Osteoblast (primary cell): ENCODE measurements at regions not wholly inside any gene's neighbourhood (a gene's known extent, or its start where the extent isn't known, plus 50 kb on each side); places are given as distances from the start of the nearest gene placed in this dataset.

Experiments
- DNase-seq: peaks from one replicate; pipeline ENCODE4 v3.0.0; 2011; ENCODE audit warnings: low spot score, mixed read lengths; ENCODE audit not compliant: insufficient read length; ENCODE audit errors: missing footprints
- H2AFZ ChIP-seq: 2 replicates; pipeline ENCODE4 v1.6.0; 2011; ENCODE audit warnings: mild to moderate bottlenecking, low read length
- H3K27ac ChIP-seq: 2 replicates; pipeline ENCODE4 v1.5.1; 2011; ENCODE audit warnings: mild to moderate bottlenecking, low read depth, low read length, moderate library complexity
- H3K27me3 ChIP-seq: 2 replicates; pipeline ENCODE4 v1.6.0; 2012; ENCODE audit warnings: mild to moderate bottlenecking, control low read depth, inconsistent platforms, low read length, moderate library complexity; ENCODE audit not compliant: insufficient read depth
- H3K36me3 ChIP-seq: 2 replicates; pipeline ENCODE4 v1.5.1; 2011; ENCODE audit warnings: mild to moderate bottlenecking, low read length, control low read depth, moderate library complexity; ENCODE audit not compliant: insufficient read depth
- H3K4me1 ChIP-seq: 2 replicates; pipeline ENCODE4 v1.5.1; 2011; ENCODE audit warnings: mild to moderate bottlenecking, low read length, control low read depth, moderate library complexity; ENCODE audit not compliant: insufficient read depth
- H3K4me2 ChIP-seq: 2 replicates; pipeline ENCODE4 v1.6.0; 2011; ENCODE audit warnings: mild to moderate bottlenecking, low read length; ENCODE audit not compliant: insufficient read depth
- H3K4me3 ChIP-seq: fragments of 200-600 bp; sonication (generic); 3 replicates; pipeline ENCODE4 v1.5.1; 2012; ENCODE audit warnings: mild to moderate bottlenecking, low read length, inconsistent platforms; ENCODE audit not compliant: insufficient read depth
- H3K79me2 ChIP-seq: 2 replicates; pipeline ENCODE4 v1.6.0; 2012; ENCODE audit warnings: mild to moderate bottlenecking, low read length, control low read depth, inconsistent platforms; ENCODE audit not compliant: insufficient read depth
- H3K9me3 ChIP-seq: 2 replicates; pipeline ENCODE4 v1.5.1; 2011; ENCODE audit warnings: low read depth, low read length, control low read depth
- H4K20me1 ChIP-seq: 2 replicates; pipeline ENCODE4 v1.6.0; 2012; ENCODE audit warnings: mild to moderate bottlenecking, low read length, control low read depth; ENCODE audit not compliant: insufficient read depth
- TF ChIP-seq, protein P1 (sequence below): IDR thresholded peaks from 2 replicates; pipeline ENCODE4 v1.5.1; 2011; ENCODE audit warnings: mild to moderate bottlenecking, low read depth, low read length, moderate library complexity; ENCODE audit errors: extremely low read depth

DNA sequence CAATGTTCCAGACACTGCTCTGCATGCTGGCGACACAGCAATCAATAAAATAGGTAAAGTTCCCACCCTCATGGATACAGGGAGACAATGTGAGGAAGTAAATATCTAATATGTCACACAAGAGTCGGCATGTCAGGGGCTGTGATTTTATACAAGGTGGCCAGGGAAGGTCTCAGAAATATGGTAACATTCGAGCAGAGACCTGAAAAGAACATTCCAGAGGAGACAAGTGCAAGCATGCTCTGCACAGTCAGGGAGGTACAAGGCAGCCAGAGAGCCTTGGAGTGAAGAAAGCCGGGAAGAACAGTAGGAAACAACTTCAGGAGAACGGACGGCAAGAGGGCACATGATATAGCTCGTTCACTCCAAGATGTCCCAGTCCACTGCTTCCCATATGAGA is 89.2 kb upstream of the ZNF462 start:
- no peak for DNase-seq
- Histone ChIP-seq H3K36me3 (no peaks in the 10 kb centered on the region), H3K4me2 (no peak overlapping the region), H3K4me3 (no peak overlapping the region), H4K20me1 (no peaks in the 10 kb centered on the region), H3K4me1 (no peaks in the 10 kb centered on the region), H3K79me2 (no peaks in the 10 kb centered on the region), H3K27ac (no peak overlapping the region), H2AFZ (no peak overlapping the region), H3K27me3 (no peaks in the 10 kb centered on the region), H3K9me3 (no peaks in the 10 kb centered on the region)
- TF ChIP-seq, protein P1, sequence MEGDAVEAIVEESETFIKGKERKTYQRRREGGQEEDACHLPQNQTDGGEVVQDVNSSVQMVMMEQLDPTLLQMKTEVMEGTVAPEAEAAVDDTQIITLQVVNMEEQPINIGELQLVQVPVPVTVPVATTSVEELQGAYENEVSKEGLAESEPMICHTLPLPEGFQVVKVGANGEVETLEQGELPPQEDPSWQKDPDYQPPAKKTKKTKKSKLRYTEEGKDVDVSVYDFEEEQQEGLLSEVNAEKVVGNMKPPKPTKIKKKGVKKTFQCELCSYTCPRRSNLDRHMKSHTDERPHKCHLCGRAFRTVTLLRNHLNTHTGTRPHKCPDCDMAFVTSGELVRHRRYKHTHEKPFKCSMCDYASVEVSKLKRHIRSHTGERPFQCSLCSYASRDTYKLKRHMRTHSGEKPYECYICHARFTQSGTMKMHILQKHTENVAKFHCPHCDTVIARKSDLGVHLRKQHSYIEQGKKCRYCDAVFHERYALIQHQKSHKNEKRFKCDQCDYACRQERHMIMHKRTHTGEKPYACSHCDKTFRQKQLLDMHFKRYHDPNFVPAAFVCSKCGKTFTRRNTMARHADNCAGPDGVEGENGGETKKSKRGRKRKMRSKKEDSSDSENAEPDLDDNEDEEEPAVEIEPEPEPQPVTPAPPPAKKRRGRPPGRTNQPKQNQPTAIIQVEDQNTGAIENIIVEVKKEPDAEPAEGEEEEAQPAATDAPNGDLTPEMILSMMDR: no peak

- Histone ChIP-seq H3K27me3 (no peaks in the 10 kb centered on the region), H3K4me1 (no peaks in the 10 kb centered on the region), H3K4me3 (no peak overlapping the region), H3K27ac (no peak overlapping the region), H3K4me2 (no peak overlapping the region), H3K79me2 (no peaks in the 10 kb centered on the region), H2AFZ (no peak overlapping the region), H3K9me3 (no peaks in the 10 kb centered on the region), H3K36me3 (no peaks in the 10 kb centered on the region), H4K20me1 (no peaks in the 10 kb centered on the region)
- no peak for DNase-seq
- TF ChIP-seq, protein P1: no peak
Measured at GRCh38 chr9:106775960-106776359, 87.0 kb upstream of the ZNF462 start.

GRCh38 chr9:106779796-106780195 is 83.2 kb upstream of the ZNF462 start:
- Histone ChIP-seq H3K27me3 (no peaks in the 10 kb centered on the region), H3K27ac (no peak overlapping the region), H3K36me3 (no peaks in the 10 kb centered on the region), H2AFZ (no peak overlapping the region), H3K4me2 (no peak overlapping the region), H3K4me3 (no peak overlapping the region), H3K4me1 (no peaks in the 10 kb centered on the region), H3K79me2 (no peaks in the 10 kb centered on the region), H4K20me1 (no peaks in the 10 kb centered on the region), H3K9me3 (no peaks in the 10 kb centered on the region)
- DNase-seq: no peak
- TF ChIP-seq, protein P1: no peak

DNA sequence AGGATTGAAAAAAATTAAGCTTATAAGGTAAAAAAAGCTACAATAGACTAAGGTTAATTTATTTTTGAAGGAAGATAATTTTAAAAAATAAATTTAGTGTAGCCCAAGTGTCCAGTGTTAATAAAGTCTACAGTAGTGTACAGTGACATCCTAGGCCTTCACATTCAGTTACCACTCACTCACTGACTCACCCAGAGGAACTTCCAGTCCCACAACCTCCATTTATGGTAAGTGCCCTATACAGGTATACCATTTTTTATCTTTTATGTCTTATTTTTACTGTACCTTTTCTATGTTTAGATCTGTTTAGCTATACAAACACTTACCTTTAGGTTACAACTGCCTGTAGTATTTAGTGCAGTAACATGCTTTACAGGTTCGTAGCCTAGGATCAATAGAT is 79.8 kb upstream of the ZNF462 start:
- no peak overlapping the region for H3K4me2 ChIP-seq
- TF ChIP-seq, protein P1: no peak
- no peaks in the 10 kb centered on the region for H3K9me3 ChIP-seq
- H3K27me3 ChIP-seq: no peaks in the 10 kb centered on the region
- no peaks in the 10 kb centered on the region for H3K4me1 ChIP-seq
- H4K20me1 ChIP-seq: no peaks in the 10 kb centered on the region
- H3K79me2 ChIP-seq: no peaks in the 10 kb centered on the region
- no peak overlapping the region for H2AFZ ChIP-seq
- no peak overlapping the region for H3K4me3 ChIP-seq
- H3K27ac ChIP-seq: no peak overlapping the region
- H3K36me3 ChIP-seq: no peaks in the 10 kb centered on the region
- DNase-seq: no peak
